H9 (cell line): ENCODE measurements at regions not wholly inside any gene's neighbourhood (a gene's known extent, or its start where the extent isn't known, plus 50 kb on each side); places are given as distances from the start of the nearest gene placed in this dataset.

Experiments used
- DNase-seq: peaks from one replicate; pipeline ENCODE4 v3.0.0-alpha.2; 2017
- H2AFZ ChIP-seq: one replicate; pipeline ENCODE4 v1.6.1; 2013; ENCODE audit warnings: mild to moderate bottlenecking, low read length, control low read depth, moderate library complexity
- H2AK5ac ChIP-seq: 2 replicates; pipeline ENCODE4 v1.6.1; 2013; ENCODE audit warnings: low read length, control low read depth, mixed read lengths; ENCODE audit not compliant: insufficient read length
- H2BK120ac ChIP-seq: one replicate; pipeline ENCODE4 v1.6.1; 2013; ENCODE audit warnings: low read depth, mild to moderate bottlenecking, low read length, control low read depth, inconsistent platforms; ENCODE audit not compliant: poor library complexity, severe bottlenecking
- H2BK12ac ChIP-seq: 2 replicates; pipeline ENCODE4 v1.6.1; 2013; ENCODE audit warnings: low read length, control low read depth, mixed read lengths, low read depth; ENCODE audit not compliant: insufficient read length
- H2BK15ac ChIP-seq: 2 replicates; pipeline ENCODE4 v1.6.1; 2013; ENCODE audit warnings: low read depth, low read length, control low read depth
- H2BK20ac ChIP-seq: one replicate; pipeline ENCODE4 v1.6.1; 2013; ENCODE audit warnings: low read depth, mild to moderate bottlenecking, low read length, control low read depth, inconsistent platforms; ENCODE audit not compliant: poor library complexity, severe bottlenecking
- H2BK5ac ChIP-seq: 2 replicates; pipeline ENCODE4 v1.6.1; 2013; ENCODE audit warnings: low read length, control low read depth, mixed read lengths; ENCODE audit not compliant: insufficient read length
- H3K14ac ChIP-seq: 2 replicates; pipeline ENCODE4 v1.6.1; 2013; ENCODE audit warnings: low read length, control low read depth; ENCODE audit not compliant: insufficient read depth
- H3K18ac ChIP-seq: 2 replicates; pipeline ENCODE4 v1.6.1; 2013; ENCODE audit warnings: low read depth, mild to moderate bottlenecking, mixed read lengths, low read length, control low read depth; ENCODE audit not compliant: insufficient read length
- H3K23ac ChIP-seq: 2 replicates; pipeline ENCODE4 v1.6.1; 2013; ENCODE audit warnings: low read length, control low read depth, mixed read lengths, low read depth; ENCODE audit not compliant: insufficient read length
- H3K23me2 ChIP-seq: 2 replicates; pipeline ENCODE4 v1.6.1; 2013; ENCODE audit warnings: low read depth, mild to moderate bottlenecking, mixed read lengths, low read length, control low read depth; ENCODE audit not compliant: insufficient read length, poor library complexity, severe bottlenecking
- H3K27ac ChIP-seq: 2 replicates; pipeline ENCODE4 v1.5.1; 2013; ENCODE audit warnings: low read length, control low read depth, mixed read lengths, low read depth; ENCODE audit not compliant: insufficient read length
- H3K27me3 ChIP-seq: 2 replicates; pipeline ENCODE4 v1.6.1; 2013; ENCODE audit warnings: low read length, control low read depth, inconsistent platforms; ENCODE audit not compliant: insufficient read depth
- H3K4ac ChIP-seq: 2 replicates; pipeline ENCODE4 v1.6.1; 2013; ENCODE audit warnings: low read depth, mild to moderate bottlenecking, control low read depth, inconsistent platforms, low read length, moderate library complexity
- H3K4me1 ChIP-seq: 2 replicates; pipeline ENCODE4 v1.6.1; 2013; ENCODE audit warnings: low read length, control low read depth, inconsistent platforms; ENCODE audit not compliant: insufficient read depth
- H3K4me2 ChIP-seq: 2 replicates; pipeline ENCODE4 v1.6.1; 2013; ENCODE audit warnings: low read length, control low read depth, mixed read lengths; ENCODE audit not compliant: insufficient read length, insufficient read depth
- H3K56ac ChIP-seq: 2 replicates; pipeline ENCODE4 v1.6.1; 2013; ENCODE audit warnings: low read depth, mild to moderate bottlenecking, mixed read lengths, low read length, control low read depth; ENCODE audit not compliant: insufficient read length
- H3K79me1 ChIP-seq: 2 replicates; pipeline ENCODE4 v1.6.1; 2013; ENCODE audit warnings: low read depth, mild to moderate bottlenecking, moderate library complexity, low read length, control low read depth, inconsistent platforms; ENCODE audit not compliant: insufficient read depth, poor library complexity, severe bottlenecking
- H3K79me2 ChIP-seq: 2 replicates; pipeline ENCODE4 v1.6.1; 2013; ENCODE audit warnings: low read length, control low read depth, inconsistent platforms; ENCODE audit not compliant: insufficient read depth
- H3K9ac ChIP-seq: 2 replicates; pipeline ENCODE4 v1.6.1; 2013; ENCODE audit warnings: low read length, control low read depth, mixed read lengths; ENCODE audit not compliant: insufficient read length; ENCODE audit errors: extremely low read depth
- H3K9me3 ChIP-seq: one replicate; pipeline ENCODE4 v1.6.1; 2013; ENCODE audit warnings: low read depth, low read length, inconsistent platforms; ENCODE audit not compliant: control insufficient read depth
- H3T11ph ChIP-seq: one replicate; pipeline ENCODE4 v1.6.1; 2013; ENCODE audit warnings: mild to moderate bottlenecking, low read length, control low read depth, inconsistent platforms
- H4K20me1 ChIP-seq: one replicate; pipeline ENCODE4 v1.6.1; 2013; ENCODE audit not compliant: control insufficient read depth, insufficient read length, insufficient read depth
- H4K5ac ChIP-seq: 2 replicates; pipeline ENCODE4 v1.6.1; 2013; ENCODE audit warnings: low read depth, mild to moderate bottlenecking, mixed read lengths, low read length, control low read depth; ENCODE audit not compliant: insufficient read length
- H4K8ac ChIP-seq: replicated peaks from 2 replicates; pipeline ENCODE4 v1.6.1; 2013; ENCODE audit warnings: low read length, control low read depth, mixed read lengths, low read depth; ENCODE audit not compliant: insufficient read length
- H4K91ac ChIP-seq: 2 replicates; pipeline ENCODE4 v1.6.1; 2013; ENCODE audit warnings: low read depth, mild to moderate bottlenecking, moderate library complexity, mixed read lengths, low read length, control low read depth; ENCODE audit not compliant: insufficient read length
- H3K27ac Mint-ChIP-seq, 3 experiments: 2 replicates in 2 of 3; 3 replicates in 1 of 3; pipeline ENCODE4 v1.8.0; 2020 to 2021; ENCODE audit warnings: mixed read lengths in 3 of 3, mild to moderate bottlenecking in 1 of 3, moderate library complexity in 1 of 3
- H3K27me3 Mint-ChIP-seq: 2 replicates; pipeline ENCODE4 v1.8.0; 2021; ENCODE audit warnings: low read depth, mild to moderate bottlenecking, moderate library complexity, mixed read lengths
- H3K36me3 Mint-ChIP-seq, 3 experiments: 2 replicates in 2 of 3; 3 replicates in 1 of 3; pipeline ENCODE4 v1.8.0; 2020 to 2021; ENCODE audit warnings: low read depth in 3 of 3, mixed read lengths in 3 of 3; ENCODE audit not compliant: insufficient read depth in 1 of 3
- H3K4me1 Mint-ChIP-seq, 2 experiments: 2 replicates each; pipeline ENCODE4 v1.8.0; 2020; ENCODE audit warnings: mixed read lengths in 2 of 2
- H3K4me3 Mint-ChIP-seq, 2 experiments: 2 replicates in 1 of 2; 3 replicates in 1 of 2; pipeline ENCODE4 v1.8.0; 2020 to 2021; ENCODE audit warnings: mild to moderate bottlenecking in 2 of 2, mixed read lengths in 2 of 2, moderate library complexity in 1 of 2
- H3K9me3 Mint-ChIP-seq, 2 experiments: 2 replicates in 1 of 2; 3 replicates in 1 of 2; pipeline ENCODE4 v1.8.0; 2020; ENCODE audit warnings: mild to moderate bottlenecking in 2 of 2, mixed read lengths in 2 of 2, moderate library complexity in 1 of 2
- CTCF ChIP-seq: fragments of 200-600 bp; sonication (generic); conservative IDR thresholded peaks from 3 replicates; pipeline ENCODE4 v1.8.0; 2021; ENCODE audit warnings: antibody characterized with exemption, mild to moderate bottlenecking
- WGBS: extraction: QIAGEN DNeasy Blood & Tissue Kit; methylation state at CpG from one replicate; pipeline ENCODE4 v1.1.7; 2013; ENCODE audit warnings: missing lambda C conversion rate, low lambda C conversion rate, mixed read lengths; ENCODE audit not compliant: insufficient read length; ENCODE audit errors: extremely low coverage; 5-methylcytosine and 5-hydroxymethylcytosine counted together

GRCh38 chr4:13267091-13267490 lies 217.0 kb downstream of the RAB28 start:
- no peaks in the 10 kb centered on the region for H3K27me3 Mint-ChIP-seq
- Histone ChIP-seq H3K18ac (no peak overlapping the region), H3K56ac (no peak overlapping the region), H4K91ac (no peak overlapping the region), H2BK5ac (no peak overlapping the region), H2AK5ac (no peak overlapping the region), H3K27ac (no peak overlapping the region), H3K4ac (no peak overlapping the region), H4K5ac (no peak overlapping the region), H2AFZ (no peak overlapping the region), H4K8ac (no peak overlapping the region), H3K27me3 (no peaks in the 10 kb centered on the region), H3K14ac (no peak overlapping the region), H3T11ph (no peak overlapping the region), H2BK120ac (no peak overlapping the region), H3K23ac (no peak overlapping the region), H3K9me3 (no peaks in the 10 kb centered on the region), H4K20me1 (no peaks in the 10 kb centered on the region), H3K4me2 (no peak overlapping the region), H3K79me1 (no peaks in the 10 kb centered on the region), H3K9ac (no peak overlapping the region), H2BK15ac (no peak overlapping the region), H3K79me2 (no peaks in the 10 kb centered on the region), H3K4me1 (peaks cover 3% of the 10 kb centered on the region; the same call in 1 of the 2 replicates), H2BK20ac (no peak overlapping the region), H3K23me2 (no peaks in the 10 kb centered on the region), H2BK12ac (no peak overlapping the region)
- no peak for TF ChIP-seq CTCF
- peaks cover 6 to 7% of the 10 kb centered on the region in 2 experiments; a peak in 2 of 5 replicates for H3K9me3 Mint-ChIP-seq
- 0 out of 7 replicates have a peak, but pooled peaks cover 0 to 5% (median 0%) of the 10 kb centered on the region in 3 experiments for H3K36me3 Mint-ChIP-seq
- 0 out of 7 replicates have a peak overlapping the region, but pooled peaks of 1 of the 3 experiments have one; percentile 62 for H3K27ac Mint-ChIP-seq
- no peak for DNase-seq
- no peak overlapping the region for H3K4me3 Mint-ChIP-seq
- WGBS = no CpG with 5 or more reads among the region's 2 CpGs
- peaks cover 27 to 33% of the 10 kb centered on the region in 2 experiments for H3K4me1 Mint-ChIP-seq
